Hepatocyte (in vitro differentiated cells): ENCODE measurements at regions not wholly inside any gene's neighbourhood (a gene's known extent, or its start where the extent isn't known, plus 50 kb on each side); places are given as distances from the start of the nearest gene placed in this dataset.
"Not testable (repeated sequence)": the region's sequence is repeated elsewhere in the genome, so short reads cannot be mapped to it uniquely, and the experiment has no call there.

Source experiments
- DNase-seq: peaks from one replicate; pipeline ENCODE4 v3.0.0-alpha.2; 2016; ENCODE audit warnings: low spot score
- H2AFZ ChIP-seq: fragments of 200-600 bp; sonication (generic); 2 replicates; pipeline ENCODE4 v1.6.0; 2016; ENCODE audit warnings: antibody characterized with exemption, mild to moderate bottlenecking
- H3K27ac ChIP-seq: fragments of 200-600 bp; sonication (generic); 2 replicates; pipeline ENCODE4 v1.5.1; 2016; ENCODE audit warnings: mild to moderate bottlenecking
- H3K27me3 ChIP-seq: fragments of 200-600 bp; sonication (generic); 2 replicates; pipeline ENCODE4 v1.6.1; 2016
- H3K36me3 ChIP-seq: fragments of 200-600 bp; sonication (generic); replicated peaks from 2 replicates; pipeline ENCODE4 v1.5.1; 2016; ENCODE audit warnings: low read depth; ENCODE audit not compliant: insufficient read depth
- H3K4me1 ChIP-seq: fragments of 200-600 bp; sonication (generic); 2 replicates; pipeline ENCODE4 v1.5.1; 2016; ENCODE audit warnings: mild to moderate bottlenecking, moderate library complexity; ENCODE audit not compliant: insufficient read depth
- H3K4me2 ChIP-seq: fragments of 200-600 bp; sonication (generic); 2 replicates; pipeline ENCODE4 v1.6.0; 2016
- H3K4me3 ChIP-seq: fragments of 200-600 bp; sonication (generic); 2 replicates; pipeline ENCODE4 v1.5.1; 2016; ENCODE audit warnings: mild to moderate bottlenecking
- H3K79me2 ChIP-seq: fragments of 200-600 bp; sonication (generic); 2 replicates; pipeline ENCODE4 v1.6.0; 2017; ENCODE audit warnings: mild to moderate bottlenecking
- H3K9me2 ChIP-seq: fragments of 200-600 bp; sonication (generic); replicated peaks from 2 replicates; pipeline ENCODE4 v1.6.0; 2017; ENCODE audit warnings: mild to moderate bottlenecking; ENCODE audit not compliant: insufficient read depth
- H3K9me3 ChIP-seq: fragments of 200-600 bp; sonication (generic); 2 replicates; pipeline ENCODE4 v1.5.1; 2016; ENCODE audit warnings: low read depth, mild to moderate bottlenecking
- H4K20me1 ChIP-seq: fragments of 200-600 bp; sonication (generic); 2 replicates; pipeline ENCODE4 v1.6.0; 2016; ENCODE audit warnings: mild to moderate bottlenecking; ENCODE audit not compliant: insufficient read depth, poor library complexity, severe bottlenecking
- CTCF ChIP-seq: fragments of 200-600 bp; sonication (generic); IDR thresholded peaks from 2 replicates; pipeline ENCODE4 v1.5.1; 2016; ENCODE audit warnings: antibody characterized with exemption, mild to moderate bottlenecking; ENCODE audit not compliant: poor library complexity
- EZH2 ChIP-seq: fragments of 200-600 bp; sonication (generic); IDR thresholded peaks from 2 replicates; pipeline ENCODE4 v1.6.1; 2016; ENCODE audit warnings: antibody characterized with exemption, mild to moderate bottlenecking, borderline replicate concordance
- EZH2phosphoT487 ChIP-seq: fragments of 200-600 bp; sonication (generic); IDR thresholded peaks from one replicate; pipeline ENCODE4 v1.6.1; 2018; ENCODE audit warnings: antibody characterized with exemption, mild to moderate bottlenecking, low read depth, moderate library complexity; ENCODE audit not compliant: unreplicated experiment, severe bottlenecking
- WGBS: methylation state at CpG from one replicate; pipeline ENCODE4 v1.1.6; 2016; ENCODE audit warnings: low lambda C conversion rate; ENCODE audit errors: missing lambda C conversion rate; 5-methylcytosine and 5-hydroxymethylcytosine counted together

GRCh38 chr6:144530118-144530517 is 245.0 kb downstream of the UTRN start:
- TF ChIP-seq EZH2phosphoT487 = no peak
- no peak for TF ChIP-seq CTCF
- no peak for TF ChIP-seq EZH2
- H3K36me3 ChIP-seq = no peaks in the 10 kb centered on the region
- no peaks in the 10 kb centered on the region for H3K27me3 ChIP-seq
- H3K4me3 ChIP-seq = no peak overlapping the region
- no peaks in the 10 kb centered on the region for H3K9me2 ChIP-seq
- WGBS = 90% methylated on average over 2 of the region's 2 CpGs
- H3K4me2 ChIP-seq = no peak overlapping the region
- H3K79me2 ChIP-seq = no peaks in the 10 kb centered on the region
- no peak for DNase-seq
- H2AFZ ChIP-seq = no peak overlapping the region
- no peaks in the 10 kb centered on the region for H4K20me1 ChIP-seq
- no peak overlapping the region for H3K27ac ChIP-seq
- no peaks in the 10 kb centered on the region for H3K9me3 ChIP-seq
- no peaks in the 10 kb centered on the region for H3K4me1 ChIP-seq

DNA sequence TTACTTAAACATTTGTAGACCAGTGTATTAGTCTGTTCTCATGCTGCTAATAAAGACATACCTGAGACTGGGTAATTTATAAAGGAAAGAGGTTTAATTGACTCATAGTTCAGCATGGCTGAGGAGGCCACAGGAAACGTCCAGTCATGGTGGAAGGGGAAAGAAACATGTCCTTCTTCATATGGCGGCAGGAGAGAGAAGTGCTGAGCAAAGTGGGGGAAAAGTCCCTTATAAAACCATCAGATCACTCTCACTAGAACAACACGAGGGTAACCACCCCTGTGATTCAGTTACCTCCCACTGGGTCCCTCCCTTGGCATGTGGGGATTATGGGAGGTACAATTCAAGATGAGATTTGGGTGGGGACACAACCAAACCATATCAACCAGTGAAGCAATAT is 247.1 kb downstream of the UTRN start:
- not testable (repeated sequence) for H3K36me3 ChIP-seq, H3K9me2 ChIP-seq, DNase-seq, H3K79me2 ChIP-seq, H3K27me3 ChIP-seq, H3K4me1 ChIP-seq, H3K4me2 ChIP-seq, H4K20me1 ChIP-seq, H3K27ac ChIP-seq, H3K4me3 ChIP-seq, H2AFZ ChIP-seq, H3K9me3 ChIP-seq
- WGBS = 86% methylated on average over 3 of the region's 3 CpGs

DNA sequence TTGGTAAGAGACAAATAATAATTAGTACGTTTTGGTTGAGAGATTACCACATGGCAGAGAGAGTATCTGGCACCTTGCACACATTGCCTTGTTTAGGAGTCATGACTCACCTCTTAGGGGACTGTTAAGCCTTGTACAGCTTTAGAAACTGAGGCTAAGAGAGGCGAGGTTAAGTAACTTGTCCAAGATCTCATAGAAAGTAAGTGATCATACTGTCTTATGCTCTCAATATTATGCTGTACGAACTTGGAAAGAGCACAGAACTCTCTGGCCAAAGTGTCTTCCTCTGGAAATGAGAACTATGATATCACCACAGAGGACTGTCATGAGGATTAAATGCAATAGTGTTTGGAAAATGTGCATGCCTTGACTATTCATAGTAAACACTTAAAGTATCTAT is 249.0 kb downstream of the UTRN start:
- Histone ChIP-seq H3K36me3 (no peaks in the 10 kb centered on the region), H3K79me2 (no peaks in the 10 kb centered on the region), H2AFZ (no peak overlapping the region), H3K4me3 (no peak overlapping the region), H3K27me3 (no peaks in the 10 kb centered on the region), H3K4me1 (no peaks in the 10 kb centered on the region), H3K9me2 (no peaks in the 10 kb centered on the region), H3K4me2 (no peak overlapping the region), H4K20me1 (no peaks in the 10 kb centered on the region), H3K27ac (no peak overlapping the region), H3K9me3 (no peaks in the 10 kb centered on the region)
- 81% methylated on average over 3 of the region's 3 CpGs for WGBS
- TF ChIP-seq EZH2 (no peak), CTCF (no peak), EZH2phosphoT487 (no peak)
- no peak for DNase-seq

DNA sequence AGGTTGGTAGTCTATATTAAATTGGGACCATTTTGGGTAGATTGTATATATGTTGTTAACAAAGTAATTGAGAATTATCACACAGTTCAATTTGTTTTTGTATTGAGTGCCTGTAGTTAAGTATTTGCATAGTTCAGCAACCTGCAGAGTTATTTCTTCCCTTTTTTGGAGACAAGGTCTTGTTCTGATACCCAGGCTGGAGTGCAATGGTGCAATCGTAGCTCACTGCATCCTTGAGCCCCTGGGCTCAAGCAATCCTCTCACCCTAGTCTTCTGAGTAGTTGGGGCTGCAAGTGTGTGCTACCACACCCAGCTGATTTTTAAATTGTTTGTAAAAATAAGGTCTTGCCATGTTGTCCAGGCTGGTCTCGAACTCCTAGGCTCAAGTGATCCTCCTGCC is 250.5 kb downstream of the UTRN start:
- Histone ChIP-seq H3K4me3 (no peak overlapping the region), H3K27me3 (no peaks in the 10 kb centered on the region), H3K36me3 (no peaks in the 10 kb centered on the region), H3K9me3 (no peaks in the 10 kb centered on the region), H3K9me2 (no peaks in the 10 kb centered on the region), H3K79me2 (no peaks in the 10 kb centered on the region), H4K20me1 (no peaks in the 10 kb centered on the region), H3K27ac (no peak overlapping the region), H3K4me1 (no peaks in the 10 kb centered on the region), H3K4me2 (no peak overlapping the region), H2AFZ (no peak overlapping the region)
- no peak for TF ChIP-seq CTCF
- no peak for TF ChIP-seq EZH2
- no peak for TF ChIP-seq EZH2phosphoT487
- 88% methylated on average over 2 of the region's 2 CpGs for WGBS
- no peak for DNase-seq
